Body of pancreas (tissue), 4 donors: ENCODE measurements at regions not wholly inside any gene's neighbourhood (a gene's known extent, or its start where the extent isn't known, plus 50 kb on each side); places are given as distances from the start of the nearest gene placed in this dataset.

Experiments used
- ATAC-seq: fragments of 150-250 bp; one replicate; pipeline ENCODE4 v1.9.1; 2016
- DNase-seq, 4 donors: peaks; one replicate each; pipeline ENCODE4 v3.0.0-alpha.2; 2019
- H3K27ac ChIP-seq, 4 donors: fragments of 200-600 bp; sonication (generic); 1 replicate in 3 of 4; 2 replicates in 1 of 4; pipeline versions ENCODE4 v1.5.1 to v1.6.1; 2016 to 2019; ENCODE audit warnings: mild to moderate bottlenecking in 1 of 4, mixed read lengths in 1 of 4, moderate library complexity in 1 of 4
- H3K27me3 ChIP-seq, 2 donors: fragments of 200-600 bp; sonication (generic); one replicate each; pipeline ENCODE4 v1.6.0; 2016; ENCODE audit warnings: mild to moderate bottlenecking in 1 of 2
- H3K36me3 ChIP-seq, 2 donors: fragments of 200-600 bp; sonication (generic); replicated peaks in 1 of 2; 2 replicates each; pipeline ENCODE4 v1.5.1; 2016; ENCODE audit warnings: low read depth in 2 of 2; ENCODE audit not compliant: insufficient read depth in 1 of 2
- H3K4me1 ChIP-seq: fragments of 200-600 bp; sonication (generic); one replicate; pipeline ENCODE4 v1.6.0; 2016
- H3K4me3 ChIP-seq, 2 donors: fragments of 200-600 bp; sonication (generic); 1 replicate in 1 of 2; 2 replicates in 1 of 2; pipeline ENCODE4 v1.5.1; 2016 to 2019
- H3K9me3 ChIP-seq, 3 donors: fragments of 200-600 bp; sonication (generic); 1 replicate in 2 of 3; 2 replicates in 1 of 3; pipeline ENCODE4 v1.5.1; 2016
- CTCF ChIP-seq, 7 experiments: fragments of 450-650 bp in 4 of 7; fragments of 200-600 bp in 3 of 7; sonication (generic) in 3 of 7; IDR thresholded peaks; one replicate each; pipeline ENCODE4 v1.5.1; 2016 to 2019; ENCODE audit warnings: antibody characterized with exemption in 7 of 7
- POLR2A ChIP-seq, 3 donors: fragments of 450-650 bp; IDR thresholded peaks; one replicate each; pipeline ENCODE4 v1.6.1; 2016; ENCODE audit warnings: antibody characterized with exemption in 3 of 3, mild to moderate bottlenecking in 2 of 3
- WGBS, 2 donors: methylation state at CpG; one replicate each; pipeline ENCODE4 v1.1.5; 2017; 5-methylcytosine and 5-hydroxymethylcytosine counted together
- intact Hi-C: fragments of 100-400 bp; cut with DNase I; formaldehyde crosslinking; loops from one replicate; pipeline ENCODE4 v1.15.1; 2023

GRCh38 chr12:13472690-13473089 lies 276.2 kb downstream of the EMP1 start:
- Histone ChIP-seq H3K36me3 (no peaks in the 10 kb centered on the region), H3K4me3 (no peak overlapping the region), H3K4me1 (no peaks in the 10 kb centered on the region), H3K27me3 (no peaks in the 10 kb centered on the region), H3K9me3 (no peaks in the 10 kb centered on the region), H3K27ac (no peak overlapping the region)
- no peak for TF ChIP-seq POLR2A (IDR thresholded peaks at IDR 0.05)
- TF ChIP-seq CTCF (IDR thresholded peaks at IDR 0.05): no peak
- no peak for ATAC-seq
- 75 to 76% methylated on average over 5 of the region's 5 CpGs for WGBS, 2 donors
- DNase-seq: no peak
- intact Hi-C loops: no loop called here

- Histone ChIP-seq H3K36me3 (no peaks in the 10 kb centered on the region), H3K9me3 (no peaks in the 10 kb centered on the region), H3K27ac (no peak overlapping the region), H3K4me3 (no peak overlapping the region), H3K27me3 (no peaks in the 10 kb centered on the region), H3K4me1 (no peaks in the 10 kb centered on the region)
- DNase-seq (no peak), ATAC-seq (no peak)
- 72 to 81% methylated on average over 4 to 6 of the region's 6 CpGs for WGBS, 2 donors
- intact Hi-C loops: no loop called here
- no peak for TF ChIP-seq POLR2A (IDR thresholded peaks at IDR 0.05)
- TF ChIP-seq CTCF (IDR thresholded peaks at IDR 0.05): no peak
These were observed 274.9 kb downstream of the EMP1 start for GRCh38 chr12:13471471-13471870.

- H3K9me3 ChIP-seq: no peaks in the 10 kb centered on the region
- 50 to 74% methylated on average over 3 to 6 of the region's 6 CpGs for WGBS, 2 donors
- intact Hi-C loops: no loop called here
These were observed 269.1 kb downstream of the EMP1 start for GRCh38 chr12:13465635-13466034.

GRCh38 chr12:13463189-13463588 lies 266.7 kb downstream of the EMP1 start:
- no peak for ATAC-seq
- TF ChIP-seq POLR2A (IDR thresholded peaks at IDR 0.05) (no peak), CTCF (IDR thresholded peaks at IDR 0.05) (no peak)
- Histone ChIP-seq H3K4me3 (no peak overlapping the region), H3K27me3 (peaks cover 0 to 4% of the 10 kb centered on the region in 2 donors), H3K36me3 (no peaks in the 10 kb centered on the region), H3K9me3 (no peaks in the 10 kb centered on the region), H3K27ac (no peak overlapping the region), H3K4me1 (no peaks in the 10 kb centered on the region)
- no peak for DNase-seq
- WGBS, 2 donors: 69 to 70% methylated on average over 2 of the region's 2 CpGs
- intact Hi-C loops: no loop called here

More at GRCh38 chr12:13465635-13466034, 269.1 kb downstream of the EMP1 start:
- DNase-seq (no peak), ATAC-seq (no peak)
- TF ChIP-seq CTCF (IDR thresholded peaks at IDR 0.05): no peak
- no peak for TF ChIP-seq POLR2A (IDR thresholded peaks at IDR 0.05)
- Histone ChIP-seq H3K27me3 (peaks cover 0 to 4% of the 10 kb centered on the region in 2 donors), H3K4me1 (no peaks in the 10 kb centered on the region), H3K27ac (no peak overlapping the region), H3K36me3 (no peaks in the 10 kb centered on the region), H3K4me3 (no peak overlapping the region)

- Histone ChIP-seq H3K27ac (no peak overlapping the region), H3K4me3 (no peak overlapping the region), H3K36me3 (no peaks in the 10 kb centered on the region), H3K9me3 (no peaks in the 10 kb centered on the region), H3K4me1 (no peaks in the 10 kb centered on the region), H3K27me3 (peaks cover 0 to 4% of the 10 kb centered on the region in 2 donors)
- TF ChIP-seq CTCF (IDR thresholded peaks at IDR 0.05) (no peak), POLR2A (IDR thresholded peaks at IDR 0.05) (no peak)
- intact Hi-C loops: no loop called here
- 68 to 81% methylated on average over 3 of the region's 3 CpGs for WGBS, 2 donors
- DNase-seq (no peak), ATAC-seq (no peak)
These were observed 265.9 kb downstream of the EMP1 start for GRCh38 chr12:13462450-13462849.
